WTC11 (cell line): ENCODE measurements at regions not wholly inside any gene's neighbourhood (a gene's known extent, or its start where the extent isn't known, plus 50 kb on each side); places are given as distances from the start of the nearest gene placed in this dataset.

Source experiments
- ATAC-seq: fragments of 200-7000 bp; cut with Tn5 transposase; 2 replicates; pipeline ENCODE4 v1.10.0; 2021; ENCODE audit warnings: mild to moderate bottlenecking, moderate library complexity
- CTCF ChIA-PET: fragments of 300-600 bp; sonication (Branson Sonifier 250); formaldehyde crosslinking; loops from one replicate; lab custom pipeline; 2021; ENCODE audit warnings: antibody characterized with exemption; lab: Charles Lee
- POLR2A ChIA-PET: fragments of 350-600 bp; sonication (Branson Sonifier 250); formaldehyde crosslinking; loops from one replicate; lab custom pipeline; 2021; ENCODE audit warnings: antibody characterized with exemption; lab: Charles Lee
- DNase-seq: peaks from one replicate; pipeline ENCODE4 v3.0.0; 2021; ENCODE audit warnings: low spot score
- H3K27ac Mint-ChIP-seq: 2 replicates; pipeline ENCODE4 v1.8.0; 2021; ENCODE audit warnings: mixed read lengths
- H3K27me3 Mint-ChIP-seq: 2 replicates; pipeline ENCODE4 v1.8.0; 2021; ENCODE audit warnings: low read depth, mild to moderate bottlenecking, moderate library complexity, mixed read lengths
- H3K36me3 Mint-ChIP-seq: 2 replicates; pipeline ENCODE4 v1.8.0; 2021; ENCODE audit warnings: mixed read lengths
- H3K4me1 Mint-ChIP-seq: 2 replicates; pipeline ENCODE4 v1.8.0; 2022; ENCODE audit warnings: mixed read lengths
- H3K4me3 Mint-ChIP-seq: 2 replicates; pipeline ENCODE4 v1.8.0; 2021; ENCODE audit warnings: mild to moderate bottlenecking, moderate library complexity, mixed read lengths
- H3K9me3 Mint-ChIP-seq: 2 replicates; pipeline ENCODE4 v1.8.0; 2021; ENCODE audit warnings: mixed read lengths
- ATF1 ChIP-seq: sonication (generic); formaldehyde crosslinking; IDR thresholded peaks from 2 replicates; pipeline ENCODE4 v1.8.1; 2023; ENCODE audit warnings: mild to moderate bottlenecking, moderate library complexity, missing genetic modification reagents
- CBFB ChIP-seq: sonication (generic); formaldehyde crosslinking; IDR thresholded peaks from 2 replicates; pipeline ENCODE4 v1.8.1; 2022; ENCODE audit warnings: mild to moderate bottlenecking, low read depth, missing genetic modification reagents
- ELF4 ChIP-seq: sonication (generic); formaldehyde crosslinking; IDR thresholded peaks from 2 replicates; pipeline ENCODE4 v1.8.1; 2022; ENCODE audit warnings: low read depth, mild to moderate bottlenecking, moderate library complexity, missing genetic modification reagents
- FOXJ3 ChIP-seq: sonication (generic); formaldehyde crosslinking; IDR thresholded peaks from 2 replicates; pipeline ENCODE4 v1.9.0; 2021; ENCODE audit warnings: missing genetic modification reagents, mild to moderate bottlenecking, borderline replicate concordance
- FOXK1 ChIP-seq: sonication (generic); formaldehyde crosslinking; IDR thresholded peaks from 2 replicates; pipeline ENCODE4 v1.8.0; 2022; ENCODE audit warnings: mild to moderate bottlenecking, moderate library complexity, missing genetic modification reagents
- GABPB1 ChIP-seq: sonication (generic); formaldehyde crosslinking; IDR thresholded peaks from 2 replicates; pipeline ENCODE4 v1.8.1; 2023; ENCODE audit warnings: mild to moderate bottlenecking, missing genetic modification reagents
- GRHL2 ChIP-seq: fragments of 250-450 bp; sonication (Bioruptor Pico); IDR thresholded peaks from 2 replicates; pipeline ENCODE4 v1.8.0; 2022; ENCODE audit warnings: mild to moderate bottlenecking, moderate library complexity; ENCODE audit not compliant: insufficient replicate concordance, severe bottlenecking
- GTF2I ChIP-seq: fragments of 250-450 bp; sonication (Bioruptor Pico); conservative IDR thresholded peaks from 2 replicates; pipeline ENCODE4 v1.4.0; 2021; ENCODE audit warnings: mild to moderate bottlenecking
- JUN ChIP-seq: sonication (generic); formaldehyde crosslinking; IDR thresholded peaks from 2 replicates; pipeline ENCODE4 v1.8.0; 2023; ENCODE audit warnings: mild to moderate bottlenecking, missing genetic modification reagents
- KAT7 ChIP-seq: sonication (generic); formaldehyde crosslinking; IDR thresholded peaks from 2 replicates; pipeline ENCODE4 v1.8.1; 2023; ENCODE audit warnings: missing genetic modification reagents, mild to moderate bottlenecking, borderline replicate concordance
- MXD4 ChIP-seq: fragments of 250-450 bp; sonication (Bioruptor Pico); IDR thresholded peaks from 2 replicates; pipeline ENCODE4 v1.8.0; 2021; ENCODE audit warnings: mild to moderate bottlenecking, moderate library complexity, borderline replicate concordance
- NFE2L1 ChIP-seq: sonication (generic); formaldehyde crosslinking; IDR thresholded peaks from 2 replicates; pipeline ENCODE4 v1.8.1; 2023; ENCODE audit warnings: missing genetic modification reagents
- PRRX2 ChIP-seq: fragments of 250-450 bp; sonication (Bioruptor Pico); IDR thresholded peaks from 2 replicates; pipeline ENCODE4 v1.8.0; 2021; ENCODE audit warnings: mild to moderate bottlenecking
- ZBTB21 ChIP-seq: sonication (generic); formaldehyde crosslinking; IDR thresholded peaks from 2 replicates; pipeline ENCODE4 v1.8.1; 2023; ENCODE audit warnings: mild to moderate bottlenecking, missing genetic modification reagents, borderline replicate concordance
- ZNF263 ChIP-seq: sonication (generic); formaldehyde crosslinking; IDR thresholded peaks from 2 replicates; pipeline ENCODE4 v1.8.1; 2022; ENCODE audit warnings: low read depth, mild to moderate bottlenecking, moderate library complexity, missing genetic modification reagents
- ZNF423 ChIP-seq: fragments of 250-450 bp; sonication (Bioruptor Pico); IDR thresholded peaks from 2 replicates; pipeline ENCODE4 v2.1.2; 2022; ENCODE audit warnings: mild to moderate bottlenecking, moderate library complexity
- TF ChIP-seq, protein P1 (sequence below): sonication (generic); formaldehyde crosslinking; IDR thresholded peaks from 2 replicates; pipeline ENCODE4 v1.8.1; 2023; ENCODE audit warnings: mild to moderate bottlenecking, missing genetic modification reagents, moderate library complexity
- TF ChIP-seq, protein P2 (sequence below): sonication (generic); formaldehyde crosslinking; IDR thresholded peaks from 2 replicates; pipeline ENCODE4 v1.8.1; 2022; ENCODE audit warnings: missing genetic modification reagents, borderline replicate concordance
- TF ChIP-seq, protein P3 (sequence below): sonication (generic); formaldehyde crosslinking; IDR thresholded peaks from 2 replicates; pipeline ENCODE4 v1.8.1; 2023; ENCODE audit warnings: mild to moderate bottlenecking, moderate library complexity, missing genetic modification reagents
- TF ChIP-seq, protein P4 (sequence below): sonication (generic); formaldehyde crosslinking; IDR thresholded peaks from 2 replicates; pipeline ENCODE4 v1.8.1; 2023; ENCODE audit warnings: mild to moderate bottlenecking, missing genetic modification reagents
- TF ChIP-seq, protein P5 (sequence below): sonication (generic); formaldehyde crosslinking; IDR thresholded peaks from 2 replicates; pipeline ENCODE4 v1.8.1; 2022; ENCODE audit warnings: low read depth, missing genetic modification reagents, borderline replicate concordance
- TF ChIP-seq, protein P6 (sequence below): fragments of 250-450 bp; sonication (Bioruptor Pico); IDR thresholded peaks from 2 replicates; pipeline ENCODE4 v1.9.0; 2021; ENCODE audit warnings: moderate library complexity, mild to moderate bottlenecking, inconsistent platforms, borderline replicate concordance

DNA sequence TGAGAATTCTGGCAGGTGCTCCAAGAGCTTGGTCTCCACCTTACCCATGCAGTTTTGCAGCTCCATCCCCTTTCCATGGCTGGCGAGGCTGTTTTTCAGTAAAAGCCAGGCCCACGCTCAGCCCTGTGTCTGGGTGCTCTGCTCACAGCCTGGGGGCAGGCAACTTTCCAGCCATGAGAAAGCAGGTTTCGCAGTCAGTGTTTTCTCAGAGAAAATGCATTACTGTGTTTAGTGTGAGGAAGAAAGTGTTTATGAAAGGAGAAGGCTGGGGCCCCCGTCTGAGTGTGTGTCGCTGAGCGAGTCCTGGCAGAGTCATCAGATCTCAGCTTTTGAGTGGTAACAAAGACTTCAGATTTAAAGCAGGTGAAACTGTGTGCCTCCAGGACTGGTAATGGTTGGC is 248.1 kb downstream of the IRX1 start:
- ATAC-seq (no peak), DNase-seq (no peak)
- Mint-ChIP-seq H3K27ac (no peak overlapping the region), H3K9me3 (peaks cover 28% of the 10 kb centered on the region), H3K4me1 (peaks cover 9% of the 10 kb centered on the region), H3K4me3 (no peak overlapping the region), H3K27me3 (peaks cover 3% of the 10 kb centered on the region; the same call in 1 of the 2 replicates), H3K36me3 (peaks cover 22% of the 10 kb centered on the region)
- ChIA-PET CTCF (no interaction called here), POLR2A (no interaction called here)
- TF ChIP-seq, protein P1, sequence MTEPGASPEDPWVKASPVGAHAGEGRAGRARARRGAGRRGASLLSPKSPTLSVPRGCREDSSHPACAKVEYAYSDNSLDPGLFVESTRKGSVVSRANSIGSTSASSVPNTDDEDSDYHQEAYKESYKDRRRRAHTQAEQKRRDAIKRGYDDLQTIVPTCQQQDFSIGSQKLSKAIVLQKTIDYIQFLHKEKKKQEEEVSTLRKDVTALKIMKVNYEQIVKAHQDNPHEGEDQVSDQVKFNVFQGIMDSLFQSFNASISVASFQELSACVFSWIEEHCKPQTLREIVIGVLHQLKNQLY (CRISPR knock-in tag) = no peak
- TF ChIP-seq ATF1 = no peak

DNA sequence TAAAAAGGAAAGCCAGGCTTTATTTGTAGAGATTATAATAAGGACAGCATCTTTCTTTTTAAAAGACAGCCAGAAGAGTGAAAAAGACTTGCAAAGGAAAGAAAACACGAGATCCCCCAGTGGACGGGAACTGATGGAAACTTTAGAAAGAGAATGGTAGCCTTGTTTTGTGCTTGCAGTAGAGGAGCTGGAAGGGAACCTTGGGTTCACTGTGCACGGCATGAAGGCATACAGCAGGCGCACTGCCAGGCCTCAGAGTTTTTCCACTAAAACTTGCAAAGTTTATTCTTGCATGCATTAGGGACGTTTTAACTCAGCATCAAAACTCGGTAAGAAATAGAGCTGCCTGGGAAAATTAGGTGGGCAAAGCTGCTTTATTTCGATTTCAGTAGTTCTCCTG is 248.6 kb downstream of the IRX1 start:
- Mint-ChIP-seq H3K4me3 (no peak overlapping the region), H3K27ac (no peak overlapping the region)
- ATAC-seq = no peak

More for the DNA sequence above, 248.6 kb downstream of the IRX1 start:
- ChIA-PET CTCF (no interaction called here), POLR2A (no interaction called here)
- peaks cover 9% of the 10 kb centered on the region for H3K4me1 Mint-ChIP-seq
- H3K27me3 Mint-ChIP-seq = peaks cover 3% of the 10 kb centered on the region; the same call in 1 of the 2 replicates
- peaks cover 22% of the 10 kb centered on the region for H3K36me3 Mint-ChIP-seq
- DNase-seq = no peak
- TF ChIP-seq ELF4 = no peak
- no peak for TF ChIP-seq ZNF263 (CRISPR knock-in tag)
- TF ChIP-seq FOXK1 = no peak
- no peak for TF ChIP-seq ZNF423 (CRISPR knock-in tag)
- no peak for TF ChIP-seq ZBTB21 (CRISPR knock-in tag)
- TF ChIP-seq, protein P2, sequence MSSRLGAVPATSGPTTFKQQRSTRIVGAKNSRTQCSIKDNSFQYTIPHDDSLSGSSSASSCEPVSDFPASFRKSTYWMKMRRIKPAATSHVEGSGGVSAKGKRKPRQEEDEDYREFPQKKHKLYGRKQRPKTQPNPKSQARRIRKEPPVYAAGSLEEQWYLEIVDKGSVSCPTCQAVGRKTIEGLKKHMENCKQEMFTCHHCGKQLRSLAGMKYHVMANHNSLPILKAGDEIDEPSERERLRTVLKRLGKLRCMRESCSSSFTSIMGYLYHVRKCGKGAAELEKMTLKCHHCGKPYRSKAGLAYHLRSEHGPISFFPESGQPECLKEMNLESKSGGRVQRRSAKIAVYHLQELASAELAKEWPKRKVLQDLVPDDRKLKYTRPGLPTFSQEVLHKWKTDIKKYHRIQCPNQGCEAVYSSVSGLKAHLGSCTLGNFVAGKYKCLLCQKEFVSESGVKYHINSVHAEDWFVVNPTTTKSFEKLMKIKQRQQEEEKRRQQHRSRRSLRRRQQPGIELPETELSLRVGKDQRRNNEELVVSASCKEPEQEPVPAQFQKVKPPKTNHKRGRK = no peak
- TF ChIP-seq MXD4 (CRISPR knock-in tag) = no peak
- TF ChIP-seq KAT7 (CRISPR knock-in tag) = no peak
- TF ChIP-seq, protein P3, sequence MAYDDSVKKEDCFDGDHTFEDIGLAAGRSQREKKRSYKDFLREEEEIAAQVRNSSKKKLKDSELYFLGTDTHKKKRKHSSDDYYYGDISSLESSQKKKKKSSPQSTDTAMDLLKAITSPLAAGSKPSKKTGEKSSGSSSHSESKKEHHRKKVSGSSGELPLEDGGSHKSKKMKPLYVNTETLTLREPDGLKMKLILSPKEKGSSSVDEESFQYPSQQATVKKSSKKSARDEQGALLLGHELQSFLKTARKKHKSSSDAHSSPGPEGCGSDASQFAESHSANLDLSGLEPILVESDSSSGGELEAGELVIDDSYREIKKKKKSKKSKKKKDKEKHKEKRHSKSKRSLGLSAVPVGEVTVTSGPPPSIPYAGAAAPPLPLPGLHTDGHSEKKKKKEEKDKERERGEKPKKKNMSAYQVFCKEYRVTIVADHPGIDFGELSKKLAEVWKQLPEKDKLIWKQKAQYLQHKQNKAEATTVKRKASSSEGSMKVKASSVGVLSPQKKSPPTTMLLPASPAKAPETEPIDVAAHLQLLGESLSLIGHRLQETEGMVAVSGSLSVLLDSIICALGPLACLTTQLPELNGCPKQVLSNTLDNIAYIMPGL (CRISPR knock-in tag) = no peak
- TF ChIP-seq, protein P4, sequence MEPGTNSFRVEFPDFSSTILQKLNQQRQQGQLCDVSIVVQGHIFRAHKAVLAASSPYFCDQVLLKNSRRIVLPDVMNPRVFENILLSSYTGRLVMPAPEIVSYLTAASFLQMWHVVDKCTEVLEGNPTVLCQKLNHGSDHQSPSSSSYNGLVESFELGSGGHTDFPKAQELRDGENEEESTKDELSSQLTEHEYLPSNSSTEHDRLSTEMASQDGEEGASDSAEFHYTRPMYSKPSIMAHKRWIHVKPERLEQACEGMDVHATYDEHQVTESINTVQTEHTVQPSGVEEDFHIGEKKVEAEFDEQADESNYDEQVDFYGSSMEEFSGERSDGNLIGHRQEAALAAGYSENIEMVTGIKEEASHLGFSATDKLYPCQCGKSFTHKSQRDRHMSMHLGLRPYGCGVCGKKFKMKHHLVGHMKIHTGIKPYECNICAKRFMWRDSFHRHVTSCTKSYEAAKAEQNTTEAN (CRISPR knock-in tag) = no peak
- no peak for TF ChIP-seq JUN
- no peak for TF ChIP-seq NFE2L1
- TF ChIP-seq GTF2I = no peak
- no peak for TF ChIP-seq PRRX2 (CRISPR knock-in tag)
- TF ChIP-seq CBFB (CRISPR knock-in tag) = no peak
- no peak for TF ChIP-seq GABPB1 (CRISPR knock-in tag)
- no peak for TF ChIP-seq FOXJ3 (CRISPR knock-in tag)
- TF ChIP-seq, protein P5, sequence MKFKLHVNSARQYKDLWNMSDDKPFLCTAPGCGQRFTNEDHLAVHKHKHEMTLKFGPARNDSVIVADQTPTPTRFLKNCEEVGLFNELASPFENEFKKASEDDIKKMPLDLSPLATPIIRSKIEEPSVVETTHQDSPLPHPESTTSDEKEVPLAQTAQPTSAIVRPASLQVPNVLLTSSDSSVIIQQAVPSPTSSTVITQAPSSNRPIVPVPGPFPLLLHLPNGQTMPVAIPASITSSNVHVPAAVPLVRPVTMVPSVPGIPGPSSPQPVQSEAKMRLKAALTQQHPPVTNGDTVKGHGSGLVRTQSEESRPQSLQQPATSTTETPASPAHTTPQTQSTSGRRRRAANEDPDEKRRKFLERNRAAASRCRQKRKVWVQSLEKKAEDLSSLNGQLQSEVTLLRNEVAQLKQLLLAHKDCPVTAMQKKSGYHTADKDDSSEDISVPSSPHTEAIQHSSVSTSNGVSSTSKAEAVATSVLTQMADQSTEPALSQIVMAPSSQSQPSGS (CRISPR knock-in tag) = no peak
- no peak for TF ChIP-seq GRHL2
- TF ChIP-seq, protein P6, sequence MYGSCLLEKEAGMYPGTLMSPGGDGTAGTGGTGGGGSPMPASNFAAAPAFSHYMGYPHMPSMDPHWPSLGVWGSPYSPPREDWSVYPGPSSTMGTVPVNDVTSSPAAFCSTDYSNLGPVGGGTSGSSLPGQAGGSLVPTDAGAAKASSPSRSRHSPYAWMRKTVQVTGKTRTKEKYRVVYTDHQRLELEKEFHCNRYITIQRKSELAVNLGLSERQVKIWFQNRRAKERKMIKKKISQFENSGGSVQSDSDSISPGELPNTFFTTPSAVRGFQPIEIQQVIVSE = no peak
- peaks cover 28% of the 10 kb centered on the region for H3K9me3 Mint-ChIP-seq
